NCI-H2081 (cell line): ENCODE measurements at regions not wholly inside any gene's neighbourhood (a gene's known extent, or its start where the extent isn't known, plus 50 kb on each side); places are given as distances from the start of the nearest gene placed in this dataset.

Experiments
- DNase-seq, 2 experiments: peaks; one replicate each; lab custom pipeline; 2025; lab: John Stamatoyannopoulos, UW

GRCh38 chr17:71395901-71396300 lies 724.9 kb upstream of the SOX9 start:
- DNase-seq, result no peak

DNA sequence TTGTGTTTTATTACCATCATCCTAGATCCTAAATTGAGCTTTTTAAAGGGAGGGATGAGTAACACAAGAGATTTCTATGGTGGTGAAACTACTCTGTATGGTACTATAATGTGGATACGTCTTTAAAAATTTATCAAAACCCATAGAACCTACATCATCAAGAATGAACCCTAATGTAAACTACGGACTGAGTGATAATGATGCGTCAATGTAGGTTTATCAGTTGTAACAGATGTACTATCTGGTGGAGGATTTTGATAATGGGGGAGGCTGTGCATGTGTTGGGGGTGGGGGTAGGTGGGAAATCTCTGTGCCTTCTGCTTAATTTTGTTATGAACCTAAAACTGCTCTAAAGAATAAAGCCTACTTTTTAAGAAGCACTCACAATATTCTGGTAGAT lies 724.1 kb upstream of the SOX9 start:
- no peak for DNase-seq

DNA sequence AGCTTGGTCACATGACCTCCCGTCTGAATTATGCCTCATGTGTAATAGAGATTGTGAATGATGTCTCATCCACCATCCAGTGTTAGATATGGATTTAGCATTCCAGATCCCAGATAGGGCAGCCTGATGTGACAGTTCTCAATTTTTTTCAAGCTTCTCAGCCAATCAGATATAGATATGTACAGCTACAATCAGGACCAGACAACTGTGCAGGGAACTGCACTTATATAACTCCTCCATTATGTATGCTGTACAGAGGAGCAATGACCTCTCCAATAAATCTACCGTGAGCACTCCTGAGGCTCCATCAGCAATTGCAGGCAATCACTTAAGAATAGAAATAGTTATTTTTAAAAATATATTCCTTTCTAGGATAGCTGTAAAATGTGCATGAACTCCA lies 722.8 kb upstream of the SOX9 start:
- no peak for DNase-seq

DNA sequence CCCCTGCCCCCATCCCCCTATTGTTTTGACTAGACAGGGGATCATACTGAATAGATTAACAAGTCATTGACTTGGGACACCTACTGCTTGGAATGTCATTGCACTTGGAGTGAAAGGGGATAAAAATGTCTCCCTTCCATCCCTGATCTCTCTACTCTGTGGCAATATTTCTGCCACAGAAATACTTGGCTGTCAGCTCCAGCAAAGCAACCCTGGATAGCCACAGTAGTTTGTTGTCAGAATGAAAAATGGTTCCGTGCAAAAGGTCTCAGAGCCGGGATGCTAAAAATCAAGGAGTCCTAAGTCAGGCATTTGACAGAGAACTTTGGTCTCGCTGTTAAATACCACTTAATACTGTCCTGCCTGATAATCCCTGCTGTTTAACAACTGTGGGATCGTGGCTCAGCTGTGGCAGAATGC lies 722.0 kb upstream of the SOX9 start:
- DNase-seq, result no peak

GRCh38 chr17:71399221-71399620 lies 721.6 kb upstream of the SOX9 start:
- DNase-seq, result no peak

- DNase-seq, result no peak
Observed at GRCh38 chr17:71399649-71400048, 721.2 kb upstream of the SOX9 start.

DNA sequence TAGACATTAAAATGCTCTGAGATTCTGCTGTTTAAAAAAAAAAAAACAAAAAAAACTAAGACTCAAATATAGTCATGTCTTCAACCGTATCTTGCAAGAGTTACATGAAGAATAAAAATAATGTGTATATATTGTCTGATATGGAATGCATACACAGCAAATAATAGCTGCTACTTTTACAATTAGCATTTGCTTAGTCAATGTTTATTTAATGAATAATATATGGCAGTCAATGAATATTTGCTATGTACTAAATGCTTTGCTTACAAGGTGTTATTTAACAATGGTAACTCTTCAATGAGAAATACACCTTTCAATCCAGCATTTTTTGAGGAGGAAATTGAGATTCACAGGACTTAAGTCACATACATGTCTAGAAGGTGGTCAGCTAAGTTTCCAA lies 718.8 kb upstream of the SOX9 start:
- DNase-seq, result no peak

DNA sequence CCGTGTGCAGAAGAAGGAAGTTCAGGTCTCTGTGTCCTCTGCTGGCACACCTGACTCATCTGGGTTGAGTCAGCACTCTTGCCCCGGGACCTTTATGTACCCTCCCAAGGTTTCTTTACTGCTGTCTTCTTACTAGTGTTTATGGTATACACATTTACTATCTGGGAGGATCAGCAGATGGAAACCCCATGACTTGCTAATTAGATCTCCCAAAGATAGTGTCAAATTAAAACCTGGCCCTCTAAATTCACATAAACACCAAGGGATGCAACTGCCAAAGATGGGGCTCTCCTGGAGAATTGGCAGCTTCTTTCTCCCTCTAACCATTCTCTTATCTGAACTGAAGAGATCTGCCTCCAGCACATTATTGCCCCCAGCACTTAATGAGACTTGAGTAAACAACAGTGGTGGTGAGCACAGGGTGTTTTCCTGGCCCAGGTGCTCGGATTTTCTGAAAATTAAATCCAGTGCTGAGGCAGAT lies 718.1 kb upstream of the SOX9 start:
- DNase-seq, result peak; percentile 60 to 86

DNA sequence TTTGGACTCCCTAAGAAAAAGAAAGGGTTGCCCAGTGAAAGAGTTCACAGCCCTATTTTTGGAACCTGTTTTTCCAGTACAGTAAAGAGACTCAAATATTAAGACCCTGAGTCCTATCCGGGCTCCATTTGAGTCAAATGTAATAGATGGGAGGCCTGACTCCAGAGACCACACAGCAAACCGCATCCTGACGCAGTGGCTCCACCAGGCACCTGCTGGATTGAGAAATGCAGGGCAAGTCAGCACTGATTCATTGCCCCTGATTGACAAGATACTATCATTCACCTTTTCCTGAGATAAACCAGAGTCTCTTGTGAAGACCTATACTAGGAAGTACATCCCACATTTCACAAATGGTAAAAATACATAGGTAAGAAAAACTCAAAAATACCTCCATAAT lies 715.7 kb upstream of the SOX9 start:
- DNase-seq, result no peak

DNA sequence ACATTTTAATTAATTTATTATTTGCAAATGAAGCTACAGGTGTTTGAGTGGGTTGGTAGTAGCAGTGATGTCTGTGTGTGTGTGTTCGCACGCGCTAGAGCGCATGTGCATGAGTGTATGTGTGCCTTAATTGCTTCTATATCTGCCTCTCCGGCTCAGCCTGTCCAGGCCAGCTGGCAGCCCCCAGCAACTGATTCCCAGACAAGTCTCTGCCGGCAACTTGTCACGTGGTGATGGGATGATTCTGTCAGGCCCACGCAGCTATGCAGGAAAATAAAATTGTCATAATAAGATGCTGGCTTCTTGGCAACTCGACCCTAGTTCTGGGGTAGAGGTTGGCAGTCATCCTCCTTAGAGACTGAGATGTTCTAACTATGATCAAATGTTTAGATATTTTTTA lies 712.8 kb upstream of the SOX9 start:
- no peak for DNase-seq

GRCh38 chr17:71409137-71409536 lies 711.7 kb upstream of the SOX9 start:
- no peak for DNase-seq

GRCh38 chr17:71409712-71410111 lies 711.1 kb upstream of the SOX9 start:
- DNase-seq, result no peak

GRCh38 chr17:71412803-71413202 lies 708.0 kb upstream of the SOX9 start:
- DNase-seq, result no peak

DNA sequence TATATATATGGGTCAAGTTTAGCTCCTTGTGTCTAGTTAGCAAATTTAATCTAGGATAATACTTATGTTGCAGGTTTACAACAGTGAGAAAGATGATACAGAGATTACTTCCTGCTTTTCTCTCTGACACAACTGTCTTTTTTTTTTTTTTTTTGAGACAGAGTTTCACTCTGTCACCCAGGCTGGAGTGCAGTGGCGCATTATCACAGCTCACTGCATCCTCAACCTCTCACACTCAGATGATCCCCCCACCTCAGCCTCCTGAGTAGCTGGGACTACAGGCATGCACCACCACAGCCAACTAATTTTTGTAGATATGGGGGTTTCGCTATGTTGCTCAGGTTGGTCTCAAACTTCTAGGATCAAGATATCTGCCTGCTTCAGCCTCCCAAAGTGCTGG lies 706.9 kb upstream of the SOX9 start:
- DNase-seq, result no peak

GRCh38 chr17:71417142-71417541 lies 703.7 kb upstream of the SOX9 start:
- DNase-seq, result no peak

DNA sequence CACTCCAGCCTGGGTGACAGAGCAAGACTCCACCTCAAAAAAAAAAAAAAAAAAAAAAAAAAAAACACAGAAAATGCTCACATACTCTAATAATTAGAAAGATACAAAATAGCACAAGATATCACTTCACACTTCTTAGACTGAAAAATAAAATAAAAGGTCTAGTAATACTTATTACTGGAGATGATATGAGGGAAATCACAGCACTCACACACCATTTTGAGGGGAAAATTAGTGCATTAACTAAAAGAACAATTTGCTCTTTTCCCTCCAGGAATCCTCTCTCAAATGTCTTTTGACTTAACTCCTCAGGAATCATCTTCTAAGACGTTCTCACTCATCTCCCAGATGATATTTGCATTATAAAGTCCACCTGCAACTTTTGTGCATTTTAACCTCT lies 697.9 kb upstream of the SOX9 start:
- no peak for DNase-seq

GRCh38 chr17:71423871-71424546 lies 696.8 kb upstream of the SOX9 start:
- peak in 1 of 2 experiments; percentile 91 for DNase-seq

GRCh38 chr17:71427801-71428200 lies 693.0 kb upstream of the SOX9 start:
- no peak for DNase-seq

DNA sequence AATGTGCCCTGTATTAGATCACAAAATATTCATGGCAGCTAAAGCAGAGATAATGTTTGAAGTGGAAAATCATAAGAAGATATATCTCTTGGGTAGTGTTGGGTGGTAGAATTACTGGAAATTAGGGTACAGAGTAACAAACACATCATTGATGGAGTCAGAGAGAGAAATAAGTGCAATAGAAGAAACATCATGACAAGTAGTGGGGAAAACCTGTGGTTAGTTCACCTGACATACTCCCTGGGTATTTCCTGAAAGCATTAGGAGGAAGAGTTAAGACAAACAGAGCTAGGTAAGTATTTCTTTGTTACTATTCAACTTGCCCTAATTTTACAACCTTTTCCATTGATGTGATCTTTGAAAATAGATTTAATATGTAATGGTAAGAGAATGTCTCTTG lies 691.9 kb upstream of the SOX9 start:
- no peak for DNase-seq

DNA sequence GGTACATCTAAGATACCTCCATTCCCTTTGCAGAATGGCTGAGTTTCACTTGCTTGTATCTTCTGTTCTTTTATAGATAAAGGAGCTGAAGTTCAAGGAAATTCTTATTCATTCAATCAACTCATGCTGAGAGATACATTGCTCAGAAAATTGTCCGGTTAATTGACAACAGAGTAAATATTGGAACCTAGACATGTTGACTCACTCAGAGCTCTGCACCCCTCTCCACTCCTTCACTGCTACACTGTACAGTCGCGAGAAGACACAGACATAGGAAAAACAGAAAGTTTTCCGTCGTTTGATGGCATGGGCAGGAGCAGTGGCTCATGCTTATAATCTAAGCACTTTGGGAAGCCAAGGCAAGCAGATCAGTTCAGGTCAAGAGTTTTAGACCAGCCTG lies 690.5 kb upstream of the SOX9 start:
- no peak for DNase-seq

- DNase-seq, result no peak
Observed at GRCh38 chr17:71431146-71431545, 689.7 kb upstream of the SOX9 start.

DNA sequence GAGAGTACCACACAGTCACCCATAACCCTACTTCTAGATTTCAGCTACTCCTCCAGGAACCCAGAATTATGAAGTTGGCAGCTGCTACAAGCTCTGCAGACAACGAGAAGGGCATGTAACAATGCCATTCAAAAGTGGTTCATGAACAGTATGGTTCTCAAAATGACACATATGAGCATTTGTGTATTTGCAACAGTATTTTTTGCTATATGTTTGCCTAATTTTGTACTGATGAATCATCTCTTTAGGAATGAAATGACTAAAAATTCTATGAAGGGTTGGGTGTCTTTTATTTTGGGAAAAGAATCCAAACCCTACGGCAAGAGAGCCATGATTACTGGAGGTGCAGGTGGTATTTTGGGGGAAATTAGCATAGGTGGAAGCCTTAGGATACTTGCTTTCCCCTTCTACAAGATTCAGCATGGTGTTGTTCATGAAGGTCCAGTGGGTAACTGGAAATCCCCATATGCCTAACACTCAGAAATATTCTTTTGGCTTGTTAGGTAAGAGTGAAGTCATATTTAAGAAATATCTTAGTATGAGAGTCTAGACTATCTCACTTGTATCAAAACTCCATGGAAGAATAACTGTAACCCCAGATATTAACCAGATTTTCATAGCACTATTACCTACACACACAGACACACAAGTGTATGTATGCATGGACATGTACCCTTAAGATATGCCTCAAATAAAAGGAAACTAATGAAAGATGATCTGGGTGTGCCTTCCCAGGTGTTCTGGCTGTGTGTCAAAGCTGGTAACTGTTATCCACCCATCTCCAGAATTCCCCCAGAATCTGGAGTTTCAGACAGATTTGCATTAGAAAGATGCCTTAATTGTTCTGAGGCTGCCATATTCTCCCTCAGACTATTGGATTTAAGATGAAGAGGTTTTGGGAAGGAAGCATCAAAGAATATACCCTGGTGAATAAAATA lies 688.2 kb upstream of the SOX9 start:
- DNase-seq, result no peak

DNA sequence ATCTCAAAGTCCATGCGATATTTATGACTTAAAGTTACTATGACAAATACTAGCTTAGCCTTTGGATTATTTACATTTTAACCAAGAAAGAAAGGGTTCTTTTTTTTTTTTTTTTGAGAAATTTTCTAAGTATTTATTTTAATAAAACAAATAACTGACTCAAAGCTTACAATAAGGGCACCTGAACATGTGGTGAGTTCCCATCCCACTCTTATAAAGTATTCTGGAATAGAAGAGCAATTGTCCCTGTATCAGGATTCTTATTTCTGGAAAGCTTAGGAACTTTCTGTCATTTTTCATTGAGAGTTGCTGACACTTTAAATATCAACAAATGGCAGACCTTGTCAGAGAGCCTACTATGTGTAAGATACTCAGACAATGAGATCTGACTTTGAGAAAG lies 686.1 kb upstream of the SOX9 start:
- DNase-seq, result no peak
